ENCODE measurements at regions not wholly inside any gene's neighbourhood (a gene's known extent, or its start where the extent isn't known, plus 50 kb on each side); places are given as distances from the start of the nearest gene placed in this dataset.

GRCh38 chr7:24178811-24179570, 105.0 kb upstream of the NPY start:
- Mint-ChIP-seq H3K4me1 (ENCODE audit: unreplicated experiment) (no peaks in the 10 kb centered on the region), H3K36me3 (ENCODE audit: unreplicated experiment) (no peaks in the 10 kb centered on the region), H3K9me3 (ENCODE audit: unreplicated experiment) (no peaks in the 10 kb centered on the region), H3K27ac (ENCODE audit: unreplicated experiment) (no peak overlapping the region), H3K27me3 (ENCODE audit: unreplicated experiment) (peaks cover 4% of the 10 kb centered on the region), H3K4me3 (ENCODE audit: unreplicated experiment) (no peak overlapping the region)
- no peak for DNase-seq (ENCODE audit: extremely low spot score, unreplicated experiment)
- TF ChIP-seq CTCF (IDR thresholded peaks at IDR 0.05), result no peak

- no peak for TF ChIP-seq CTCF (IDR thresholded peaks at IDR 0.05)
- Mint-ChIP-seq H3K4me1 (ENCODE audit: unreplicated experiment) (no peaks in the 10 kb centered on the region), H3K9me3 (ENCODE audit: unreplicated experiment) (peaks cover 14% of the 10 kb centered on the region), H3K4me3 (ENCODE audit: unreplicated experiment) (no peak overlapping the region), H3K27me3 (ENCODE audit: unreplicated experiment) (peaks cover 9% of the 10 kb centered on the region), H3K36me3 (ENCODE audit: unreplicated experiment) (no peaks in the 10 kb centered on the region), H3K27ac (ENCODE audit: unreplicated experiment) (no peak overlapping the region)
- no peak for DNase-seq (ENCODE audit: extremely low spot score, unreplicated experiment)
Observed at GRCh38 chr7:24191362-24191761, 92.6 kb upstream of the NPY start.

GRCh38 chr7:24192053-24192452, 91.9 kb upstream of the NPY start:
- no peak for DNase-seq (ENCODE audit: extremely low spot score, unreplicated experiment)
- no peak for TF ChIP-seq CTCF (IDR thresholded peaks at IDR 0.05)
- Mint-ChIP-seq H3K9me3 (ENCODE audit: unreplicated experiment) (peaks cover 14% of the 10 kb centered on the region), H3K4me1 (ENCODE audit: unreplicated experiment) (no peaks in the 10 kb centered on the region), H3K27ac (ENCODE audit: unreplicated experiment) (no peak overlapping the region), H3K27me3 (ENCODE audit: unreplicated experiment) (peaks cover 9% of the 10 kb centered on the region), H3K36me3 (ENCODE audit: unreplicated experiment) (no peaks in the 10 kb centered on the region), H3K4me3 (ENCODE audit: unreplicated experiment) (no peak overlapping the region)

GRCh38 chr7:24192691-24193090, 91.3 kb upstream of the NPY start:
- TF ChIP-seq CTCF (IDR thresholded peaks at IDR 0.05), result no peak
- Mint-ChIP-seq H3K36me3 (ENCODE audit: unreplicated experiment) (no peaks in the 10 kb centered on the region), H3K4me1 (ENCODE audit: unreplicated experiment) (no peaks in the 10 kb centered on the region), H3K27ac (ENCODE audit: unreplicated experiment) (no peak overlapping the region), H3K9me3 (ENCODE audit: unreplicated experiment) (peaks cover 14% of the 10 kb centered on the region), H3K27me3 (ENCODE audit: unreplicated experiment) (peaks cover 5% of the 10 kb centered on the region), H3K4me3 (ENCODE audit: unreplicated experiment) (no peak overlapping the region)
- DNase-seq (ENCODE audit: extremely low spot score, unreplicated experiment), result no peak

GRCh38 chr7:24197852-24198251, 86.1 kb upstream of the NPY start:
- no peak for DNase-seq (ENCODE audit: extremely low spot score, unreplicated experiment)
- Mint-ChIP-seq H3K4me1 (ENCODE audit: unreplicated experiment) (no peaks in the 10 kb centered on the region), H3K4me3 (ENCODE audit: unreplicated experiment) (no peak overlapping the region), H3K9me3 (ENCODE audit: unreplicated experiment) (peaks cover 14% of the 10 kb centered on the region), H3K36me3 (ENCODE audit: unreplicated experiment) (no peaks in the 10 kb centered on the region), H3K27me3 (ENCODE audit: unreplicated experiment) (no peaks in the 10 kb centered on the region), H3K27ac (ENCODE audit: unreplicated experiment) (no peak overlapping the region)
- no peak for TF ChIP-seq CTCF (IDR thresholded peaks at IDR 0.05)

Data from osteocyte (in vitro differentiated cells).